ENCODE measurements at regions not wholly inside any gene's neighbourhood (a gene's known extent, or its start where the extent isn't known, plus 50 kb on each side); places are given as distances from the start of the nearest gene placed in this dataset.

DNA sequence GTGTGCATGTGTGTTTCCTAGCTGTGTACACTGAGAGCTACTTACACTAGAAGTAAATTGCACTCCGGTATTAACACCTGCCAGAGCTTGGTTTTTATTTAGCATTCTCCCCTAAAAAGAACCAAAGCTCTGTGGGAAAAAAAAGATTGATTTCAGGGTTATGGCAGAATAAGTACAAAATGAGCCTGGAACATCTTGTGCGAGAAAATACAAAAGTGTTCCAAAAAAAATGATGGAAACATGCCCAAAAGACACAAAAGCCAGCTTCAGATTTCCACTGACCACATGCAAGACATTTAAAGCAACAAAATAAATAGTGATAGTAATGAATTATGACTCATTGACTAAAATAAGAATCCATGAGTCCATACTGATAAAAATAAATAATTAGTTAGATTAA, 188.3 kb downstream of the GXYLT1 start:
- no peak for TF ChIP-seq POLR2A (IDR thresholded peaks at IDR 0.05)
- TF ChIP-seq, protein P1, sequence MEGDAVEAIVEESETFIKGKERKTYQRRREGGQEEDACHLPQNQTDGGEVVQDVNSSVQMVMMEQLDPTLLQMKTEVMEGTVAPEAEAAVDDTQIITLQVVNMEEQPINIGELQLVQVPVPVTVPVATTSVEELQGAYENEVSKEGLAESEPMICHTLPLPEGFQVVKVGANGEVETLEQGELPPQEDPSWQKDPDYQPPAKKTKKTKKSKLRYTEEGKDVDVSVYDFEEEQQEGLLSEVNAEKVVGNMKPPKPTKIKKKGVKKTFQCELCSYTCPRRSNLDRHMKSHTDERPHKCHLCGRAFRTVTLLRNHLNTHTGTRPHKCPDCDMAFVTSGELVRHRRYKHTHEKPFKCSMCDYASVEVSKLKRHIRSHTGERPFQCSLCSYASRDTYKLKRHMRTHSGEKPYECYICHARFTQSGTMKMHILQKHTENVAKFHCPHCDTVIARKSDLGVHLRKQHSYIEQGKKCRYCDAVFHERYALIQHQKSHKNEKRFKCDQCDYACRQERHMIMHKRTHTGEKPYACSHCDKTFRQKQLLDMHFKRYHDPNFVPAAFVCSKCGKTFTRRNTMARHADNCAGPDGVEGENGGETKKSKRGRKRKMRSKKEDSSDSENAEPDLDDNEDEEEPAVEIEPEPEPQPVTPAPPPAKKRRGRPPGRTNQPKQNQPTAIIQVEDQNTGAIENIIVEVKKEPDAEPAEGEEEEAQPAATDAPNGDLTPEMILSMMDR (IDR thresholded peaks at IDR 0.05) = no peak
